ENCODE measurements at regions not wholly inside any gene's neighbourhood (a gene's known extent, or its start where the extent isn't known, plus 50 kb on each side); places are given as distances from the start of the nearest gene placed in this dataset.

GRCh38 chr18:68454511-68455228 lies 260.2 kb downstream of the TMX3 start:
- H3K4me3 ChIP-seq (ENCODE audit: low read depth, low read length): no peak overlapping the region
- no peak for DNase-seq (ENCODE audit: low read depth)
- TF ChIP-seq CTCF (IDR thresholded peaks at IDR 0.05; ENCODE audit: insufficient read depth, low read depth, low read length, missing control alignments): no peak

- TF ChIP-seq CTCF (IDR thresholded peaks at IDR 0.05; ENCODE audit: insufficient read depth, low read depth, low read length, missing control alignments): no peak
- no peak for DNase-seq (ENCODE audit: low read depth)
- no peak overlapping the region for H3K4me3 ChIP-seq (ENCODE audit: low read depth, low read length)
Measured at GRCh38 chr18:68449292-68449691, 265.6 kb downstream of the TMX3 start.

DNA sequence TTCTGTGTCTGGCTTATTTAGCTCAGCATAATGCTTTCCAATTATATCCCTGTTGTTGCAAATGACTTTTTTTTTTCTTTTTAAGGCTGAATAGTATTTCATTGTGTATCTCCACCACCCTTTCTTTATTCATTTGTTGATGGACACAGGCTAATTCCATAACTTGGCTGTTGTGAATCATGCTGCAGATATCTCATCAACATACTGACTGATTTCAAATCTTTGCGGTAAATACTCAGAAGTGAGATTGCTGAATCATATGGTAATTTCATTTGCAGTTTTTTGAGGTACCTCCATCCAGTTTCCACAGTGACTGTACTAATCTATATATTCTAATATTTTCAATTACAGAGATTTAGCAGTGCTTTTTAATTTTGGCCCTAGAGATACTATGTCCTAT lies 266.2 kb downstream of the TMX3 start:
- no peak overlapping the region for H3K4me3 ChIP-seq (ENCODE audit: low read depth, low read length)
- DNase-seq (ENCODE audit: low read depth): no peak
- TF ChIP-seq CTCF (IDR thresholded peaks at IDR 0.05; ENCODE audit: insufficient read depth, low read depth, low read length, missing control alignments): no peak

GRCh38 chr18:68447286-68447685 lies 267.6 kb downstream of the TMX3 start:
- no peak for DNase-seq (ENCODE audit: low read depth)
- no peak for TF ChIP-seq CTCF (IDR thresholded peaks at IDR 0.05; ENCODE audit: insufficient read depth, low read depth, low read length, missing control alignments)
- H3K4me3 ChIP-seq (ENCODE audit: low read depth, low read length): no peak overlapping the region

DNA sequence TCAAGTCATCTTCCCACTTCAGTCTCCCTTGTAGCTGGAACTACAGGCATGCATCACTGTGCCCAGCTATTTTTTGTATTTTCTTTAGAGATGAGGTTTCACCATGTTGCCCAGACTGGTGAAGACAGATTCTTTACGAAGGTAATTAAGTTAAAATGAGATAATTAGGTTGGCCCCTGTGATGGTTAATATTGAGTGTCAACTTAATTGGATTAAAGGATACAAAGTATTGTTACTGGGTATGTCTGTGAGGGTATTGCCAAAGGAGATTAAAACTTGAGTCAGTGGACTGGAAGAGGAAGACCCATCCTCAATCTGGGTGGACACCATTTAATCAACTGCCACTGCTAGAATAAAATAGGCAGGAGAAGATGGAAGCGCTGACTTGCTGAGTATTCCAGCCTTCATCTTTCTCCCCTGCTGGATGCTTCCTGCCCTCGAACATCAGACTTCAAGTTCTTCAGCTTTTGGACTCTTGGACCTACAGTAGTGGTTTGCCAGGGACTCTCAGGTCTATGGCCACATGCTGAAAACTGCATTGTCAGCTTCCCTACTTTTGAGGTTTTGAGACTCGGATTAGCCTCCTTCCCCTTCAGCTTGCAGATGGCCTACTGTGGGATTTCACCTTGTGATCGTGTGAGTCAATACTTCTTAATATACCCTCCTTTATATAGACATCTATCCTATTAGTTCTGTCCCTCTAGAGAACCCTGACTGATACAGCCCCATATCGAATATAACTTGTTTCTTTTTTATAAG lies 269.1 kb downstream of the TMX3 start:
- DNase-seq (ENCODE audit: low read depth): no peak
- no peak for TF ChIP-seq CTCF (IDR thresholded peaks at IDR 0.05; ENCODE audit: insufficient read depth, low read depth, low read length, missing control alignments)
- H3K4me3 ChIP-seq (ENCODE audit: low read depth, low read length): no peak overlapping the region

- no peak for DNase-seq (ENCODE audit: low read depth)
- no peak for TF ChIP-seq CTCF (IDR thresholded peaks at IDR 0.05; ENCODE audit: insufficient read depth, low read depth, low read length, missing control alignments)
- no peak overlapping the region for H3K4me3 ChIP-seq (ENCODE audit: low read depth, low read length)
Measured at GRCh38 chr18:68445136-68445535, 269.8 kb downstream of the TMX3 start.
